ENCODE measurements at regions not wholly inside any gene's neighbourhood (a gene's known extent, or its start where the extent isn't known, plus 50 kb on each side); places are given as distances from the start of the nearest gene placed in this dataset.

GRCh38 chr12:93079271-93079670 is 150.2 kb upstream of the EEA1 start:
- TF ChIP-seq CTCF (conservative IDR thresholded peaks at IDR 0.05) (no peak), EZH2 (IDR thresholded peaks at IDR 0.05; ENCODE audit: low read depth) (no peak)
